GM21367 (cell line): ENCODE measurements at regions not wholly inside any gene's neighbourhood (a gene's known extent, or its start where the extent isn't known, plus 50 kb on each side); places are given as distances from the start of the nearest gene placed in this dataset.

Experiments
- ATAC-seq: cut with Tn5 transposase; IDR thresholded peaks from one replicate; pipeline ENCODE4 v1.9.1; 2021; ENCODE audit not compliant: unreplicated experiment

GRCh38 chr16:14337303-14338191 is 266.4 kb downstream of the MRTFB start:
- no peak for ATAC-seq

GRCh38 chr16:14335297-14335696 is 264.2 kb downstream of the MRTFB start:
- no peak for ATAC-seq

GRCh38 chr16:14334366-14335080 is 263.4 kb downstream of the MRTFB start:
- ATAC-seq, result no peak

GRCh38 chr16:14333361-14333760 is 262.2 kb downstream of the MRTFB start:
- ATAC-seq, result no peak

- ATAC-seq, result no peak
Observed at GRCh38 chr16:14331020-14331419, 259.9 kb downstream of the MRTFB start.

- no peak for ATAC-seq
Observed at GRCh38 chr16:14329727-14330350, 258.7 kb downstream of the MRTFB start.

- ATAC-seq, result no peak
Observed at GRCh38 chr16:14325502-14326401, 254.6 kb downstream of the MRTFB start.

GRCh38 chr16:14324581-14324980 is 253.5 kb downstream of the MRTFB start:
- no peak for ATAC-seq

- no peak for ATAC-seq
Observed at GRCh38 chr16:14322186-14322585, 251.1 kb downstream of the MRTFB start.

- ATAC-seq, result no peak
Observed at GRCh38 chr16:14321542-14321941, 250.4 kb downstream of the MRTFB start.

GRCh38 chr16:14320406-14320805 is 249.3 kb downstream of the MRTFB start:
- ATAC-seq, result no peak
